ENCODE measurements at regions not wholly inside any gene's neighbourhood (a gene's known extent, or its start where the extent isn't known, plus 50 kb on each side); places are given as distances from the start of the nearest gene placed in this dataset.

DNA sequence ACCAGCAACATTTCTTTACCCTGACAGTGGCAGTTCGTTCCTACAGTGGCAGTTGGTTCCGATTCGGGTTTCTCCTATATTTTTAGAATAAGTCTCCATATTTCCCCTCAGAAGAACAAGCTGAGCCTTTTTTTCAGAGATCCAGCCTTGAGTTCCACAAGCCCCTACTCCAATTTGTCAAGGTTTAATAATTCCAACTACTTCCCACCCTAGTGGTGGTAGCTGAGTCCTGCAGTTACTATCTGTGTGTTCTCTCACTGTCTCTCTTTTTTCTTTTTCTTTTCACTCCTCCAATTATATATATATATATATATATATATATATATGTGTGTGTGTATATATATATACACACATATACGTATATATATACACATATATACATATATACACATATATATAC is 1347.3 kb downstream of the PCDH9 start:
- TF ChIP-seq, protein P1, sequence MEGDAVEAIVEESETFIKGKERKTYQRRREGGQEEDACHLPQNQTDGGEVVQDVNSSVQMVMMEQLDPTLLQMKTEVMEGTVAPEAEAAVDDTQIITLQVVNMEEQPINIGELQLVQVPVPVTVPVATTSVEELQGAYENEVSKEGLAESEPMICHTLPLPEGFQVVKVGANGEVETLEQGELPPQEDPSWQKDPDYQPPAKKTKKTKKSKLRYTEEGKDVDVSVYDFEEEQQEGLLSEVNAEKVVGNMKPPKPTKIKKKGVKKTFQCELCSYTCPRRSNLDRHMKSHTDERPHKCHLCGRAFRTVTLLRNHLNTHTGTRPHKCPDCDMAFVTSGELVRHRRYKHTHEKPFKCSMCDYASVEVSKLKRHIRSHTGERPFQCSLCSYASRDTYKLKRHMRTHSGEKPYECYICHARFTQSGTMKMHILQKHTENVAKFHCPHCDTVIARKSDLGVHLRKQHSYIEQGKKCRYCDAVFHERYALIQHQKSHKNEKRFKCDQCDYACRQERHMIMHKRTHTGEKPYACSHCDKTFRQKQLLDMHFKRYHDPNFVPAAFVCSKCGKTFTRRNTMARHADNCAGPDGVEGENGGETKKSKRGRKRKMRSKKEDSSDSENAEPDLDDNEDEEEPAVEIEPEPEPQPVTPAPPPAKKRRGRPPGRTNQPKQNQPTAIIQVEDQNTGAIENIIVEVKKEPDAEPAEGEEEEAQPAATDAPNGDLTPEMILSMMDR (IDR thresholded peaks at IDR 0.05; ENCODE audit: insufficient read depth, missing control alignments), result no peak
- FAIRE-seq, result no peak
- no peak for DNase-seq (ENCODE audit: insufficient read length, low spot score)

DNA sequence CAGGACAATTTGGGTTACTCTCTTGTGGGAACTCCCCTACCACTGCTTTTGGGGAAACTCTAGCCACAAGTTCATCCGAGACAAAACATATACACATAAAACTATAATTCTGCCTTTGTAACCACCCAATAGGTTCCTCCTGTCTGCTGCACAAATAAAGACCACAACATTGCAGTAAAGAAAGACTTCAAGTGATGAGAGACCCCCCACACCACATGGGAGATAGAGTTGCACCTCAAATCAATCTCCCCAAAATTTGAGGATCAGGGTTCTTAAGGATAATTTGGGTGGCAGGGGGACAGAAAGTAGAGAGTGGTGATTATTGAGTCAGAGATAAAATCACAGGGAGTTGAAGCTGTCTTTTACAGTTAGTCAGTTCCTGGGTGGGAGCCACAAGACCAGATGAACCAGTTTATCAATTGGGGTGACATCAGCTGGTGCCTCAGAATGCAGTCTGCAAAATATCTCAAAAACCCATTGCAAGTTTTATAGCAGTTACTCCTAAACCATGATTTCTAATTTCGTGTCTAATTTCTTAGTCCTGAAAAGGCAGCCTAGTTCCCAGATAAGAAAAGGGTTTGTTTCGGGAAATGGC is 1348.5 kb downstream of the PCDH9 start:
- FAIRE-seq, result no peak
- DNase-seq (ENCODE audit: insufficient read length, low spot score), result no peak
- TF ChIP-seq, protein P1 (IDR thresholded peaks at IDR 0.05; ENCODE audit: insufficient read depth, missing control alignments), result no peak

DNA sequence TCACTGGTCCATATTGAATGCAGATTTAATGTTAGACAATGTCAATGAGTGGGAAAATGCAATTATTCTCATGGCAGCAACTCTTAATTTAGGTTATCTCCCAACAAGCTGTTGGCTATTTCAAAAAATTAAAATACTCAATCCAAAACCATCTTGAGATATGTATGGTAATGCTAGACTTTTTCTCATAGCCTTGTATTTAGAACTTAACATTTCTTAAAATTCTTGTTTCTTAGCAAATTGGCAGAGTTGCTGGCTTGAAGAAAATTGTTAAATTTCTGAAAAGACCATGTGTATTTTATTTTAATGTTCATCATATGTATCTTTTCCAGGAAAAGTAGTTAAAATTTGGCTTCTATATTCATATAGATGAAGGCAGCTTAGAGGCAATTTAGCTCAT is 1355.1 kb downstream of the PCDH9 start:
- DNase-seq (ENCODE audit: insufficient read length, low spot score) (no peak), FAIRE-seq (no peak)
- TF ChIP-seq, protein P1 (IDR thresholded peaks at IDR 0.05; ENCODE audit: insufficient read depth, missing control alignments), result no peak

DNA sequence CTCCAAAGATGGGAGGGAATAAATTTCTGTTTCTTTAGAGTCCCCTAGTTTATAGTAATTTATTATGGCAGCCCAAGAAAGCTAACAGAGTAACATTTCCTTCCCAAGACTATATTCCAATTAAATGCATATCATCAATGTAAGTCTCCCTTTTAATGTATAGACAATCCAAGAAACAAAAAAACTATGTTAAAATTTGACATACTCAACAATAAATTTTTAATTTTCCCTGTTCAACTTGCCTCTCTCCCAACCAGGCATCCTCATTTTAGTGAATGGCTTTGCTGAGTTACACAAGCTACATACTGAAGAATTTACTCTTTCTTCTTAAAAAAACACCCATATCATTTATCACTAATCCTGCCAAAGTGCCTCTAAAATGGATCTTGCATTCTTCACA is 1357.7 kb downstream of the PCDH9 start:
- FAIRE-seq, result no peak
- TF ChIP-seq, protein P1 (IDR thresholded peaks at IDR 0.05; ENCODE audit: insufficient read depth, missing control alignments), result no peak

DNA sequence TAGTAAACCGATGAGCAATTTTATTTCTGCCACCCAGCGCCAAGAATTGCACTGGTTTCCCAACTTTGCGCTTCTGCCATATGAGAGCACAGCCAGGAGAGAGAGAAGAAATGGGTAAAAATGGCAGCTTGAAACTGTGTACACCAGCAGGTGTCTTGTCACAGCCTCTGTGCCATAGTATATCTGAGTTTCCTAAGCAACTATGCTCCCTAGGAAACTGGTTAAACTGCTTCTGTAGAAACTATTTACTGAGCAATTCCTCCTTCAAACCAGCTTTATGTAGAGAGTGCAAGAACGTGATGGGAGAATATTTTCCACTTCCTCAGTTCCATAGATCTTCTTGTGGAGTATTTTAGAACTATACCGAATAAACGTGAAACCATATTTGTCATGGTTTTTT is 1361.3 kb downstream of the PCDH9 start:
- TF ChIP-seq, protein P1 (IDR thresholded peaks at IDR 0.05; ENCODE audit: insufficient read depth, missing control alignments), result no peak
- FAIRE-seq, result no peak
- DNase-seq (ENCODE audit: insufficient read length, low spot score), result no peak

More for the DNA sequence above, 1357.7 kb downstream of the PCDH9 start:
- DNase-seq (ENCODE audit: insufficient read length, low spot score), result no peak

DNA sequence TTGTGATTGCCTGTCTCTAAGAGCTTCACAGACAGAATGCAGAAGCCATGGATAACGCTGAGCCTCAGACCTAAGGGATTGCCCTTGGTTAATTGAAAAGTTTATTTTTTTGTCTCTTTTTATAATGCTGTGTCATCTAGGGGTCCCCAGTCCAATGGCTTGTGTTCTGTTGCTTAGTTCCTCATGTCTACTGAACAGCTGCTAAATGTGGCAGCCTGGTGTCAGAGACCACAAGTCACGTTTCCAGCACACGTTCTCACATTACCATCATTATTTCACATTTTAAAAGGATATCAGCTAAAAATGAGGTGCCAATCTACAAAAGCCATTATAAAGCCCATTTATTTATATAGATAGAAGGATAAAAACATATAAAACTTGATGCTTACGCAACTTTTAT is 1362.0 kb downstream of the PCDH9 start:
- TF ChIP-seq, protein P1 (IDR thresholded peaks at IDR 0.05; ENCODE audit: insufficient read depth, missing control alignments), result no peak
- DNase-seq (ENCODE audit: insufficient read length, low spot score), result no peak
- FAIRE-seq, result no peak

DNA sequence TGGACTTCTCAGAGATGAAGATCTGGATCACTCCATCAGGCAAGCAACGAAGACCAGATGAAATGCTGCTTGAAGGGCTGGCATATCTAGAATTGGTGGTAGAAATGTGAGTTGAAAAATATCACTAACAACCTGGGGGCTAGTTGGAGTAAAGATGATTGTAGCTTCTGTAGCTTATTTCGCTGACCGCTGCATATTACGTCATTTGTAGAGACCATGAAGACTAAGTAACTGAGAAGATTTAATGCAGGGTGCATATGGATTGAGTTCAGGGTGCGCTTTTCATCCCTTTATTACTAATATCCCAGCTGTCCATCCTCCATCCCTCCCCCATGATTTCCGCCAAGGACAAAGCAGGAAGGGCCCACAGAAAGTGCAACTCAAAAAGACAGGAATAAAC is 1364.0 kb downstream of the PCDH9 start:
- DNase-seq (ENCODE audit: insufficient read length, low spot score), result no peak
- no peak for FAIRE-seq
- TF ChIP-seq, protein P1 (IDR thresholded peaks at IDR 0.05; ENCODE audit: insufficient read depth, missing control alignments), result no peak
